ENCODE measurements at regions not wholly inside any gene's neighbourhood (a gene's known extent, or its start where the extent isn't known, plus 50 kb on each side); places are given as distances from the start of the nearest gene placed in this dataset.

DNA sequence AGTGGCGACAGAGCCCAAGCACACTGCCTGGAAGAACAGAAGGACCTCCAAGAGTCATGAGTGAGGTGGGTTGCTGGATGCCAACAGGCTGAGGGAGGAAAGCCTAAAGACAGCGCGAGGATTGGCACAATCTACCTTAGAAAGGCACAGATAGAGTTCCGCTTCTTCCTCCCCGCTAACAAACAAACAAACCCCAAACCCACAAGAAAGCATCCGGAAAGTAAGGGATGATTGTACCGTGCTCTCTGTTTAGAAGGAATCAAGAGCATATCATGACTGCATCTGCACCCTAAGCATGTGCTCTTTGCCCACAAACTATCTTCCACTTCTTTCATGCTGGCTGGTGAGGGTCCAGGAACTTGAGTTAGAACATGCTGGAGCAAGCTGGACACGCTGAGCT is 233.0 kb upstream of the KLF12 start:
- Mint-ChIP-seq H3K4me1 (ENCODE audit: low read depth) (no peaks in the 10 kb centered on the region), H3K36me3 (ENCODE audit: low read depth) (no peaks in the 10 kb centered on the region), H3K27ac (no peak overlapping the region), H3K9me3 (no peaks in the 10 kb centered on the region), H3K4me3 (no peak overlapping the region), H3K27me3 (ENCODE audit: insufficient read depth) (no peaks in the 10 kb centered on the region)
- DNase-seq (ENCODE audit: low spot score), result no peak
- intact Hi-C loops (cut with micrococcal nuclease), result no loop called here

DNA sequence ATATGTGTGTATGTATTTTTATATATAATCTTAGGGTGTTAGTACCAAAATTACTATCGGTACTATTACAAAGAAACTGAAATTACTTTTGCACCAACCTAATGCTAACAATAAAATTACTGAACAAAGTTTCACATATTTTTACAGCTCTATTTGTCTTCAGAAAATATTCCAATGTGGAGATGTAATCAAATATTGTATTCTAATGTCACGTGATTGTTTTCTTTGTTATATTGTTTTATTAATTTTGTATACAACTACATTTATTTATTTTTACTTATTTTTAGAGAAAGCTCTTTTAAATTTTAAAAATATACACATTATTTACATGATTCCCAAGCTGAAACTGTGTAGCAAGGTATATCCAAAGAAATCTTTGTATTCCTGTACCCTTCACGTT is 227.1 kb upstream of the KLF12 start:
- no peaks in the 10 kb centered on the region for H3K36me3 Mint-ChIP-seq (ENCODE audit: low read depth)
- DNase-seq (ENCODE audit: low spot score), result no peak
- H3K27me3 Mint-ChIP-seq (ENCODE audit: insufficient read depth), result peaks cover 5% of the 10 kb centered on the region
- intact Hi-C loops (cut with micrococcal nuclease), result no loop called here
- H3K4me3 Mint-ChIP-seq, result no peak overlapping the region
- H3K4me1 Mint-ChIP-seq (ENCODE audit: low read depth), result no peaks in the 10 kb centered on the region
- no peak overlapping the region for H3K27ac Mint-ChIP-seq
- no peaks in the 10 kb centered on the region for H3K9me3 Mint-ChIP-seq

DNA sequence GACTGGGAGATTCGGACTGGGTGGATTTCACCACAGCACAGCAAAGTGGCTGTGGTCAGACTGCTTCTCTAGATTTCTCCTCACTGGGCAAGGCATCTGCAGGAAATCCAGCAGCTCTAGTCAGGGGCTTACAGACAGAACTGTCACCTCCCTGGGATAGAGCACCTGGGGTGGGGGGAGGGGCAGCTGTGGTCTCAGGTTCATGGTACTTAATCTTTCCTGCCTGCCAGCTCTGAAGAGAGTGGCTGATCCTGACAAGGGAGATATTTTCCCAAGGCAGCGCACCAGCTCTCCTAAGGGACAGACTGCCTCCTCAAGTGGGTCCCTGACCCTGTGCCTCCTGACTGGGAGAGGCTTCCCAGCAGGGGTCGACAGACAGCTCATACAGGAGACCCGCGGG is 212.8 kb upstream of the KLF12 start:
- Mint-ChIP-seq H3K36me3 (ENCODE audit: low read depth) (no peaks in the 10 kb centered on the region), H3K27ac (no peak overlapping the region), H3K4me3 (no peak overlapping the region), H3K9me3 (peaks cover 12% of the 10 kb centered on the region), H3K27me3 (ENCODE audit: insufficient read depth) (peaks cover 2% of the 10 kb centered on the region), H3K4me1 (ENCODE audit: low read depth) (no peaks in the 10 kb centered on the region)
- intact Hi-C loops (cut with micrococcal nuclease), result no loop called here
- DNase-seq (ENCODE audit: low spot score), result no peak

DNA sequence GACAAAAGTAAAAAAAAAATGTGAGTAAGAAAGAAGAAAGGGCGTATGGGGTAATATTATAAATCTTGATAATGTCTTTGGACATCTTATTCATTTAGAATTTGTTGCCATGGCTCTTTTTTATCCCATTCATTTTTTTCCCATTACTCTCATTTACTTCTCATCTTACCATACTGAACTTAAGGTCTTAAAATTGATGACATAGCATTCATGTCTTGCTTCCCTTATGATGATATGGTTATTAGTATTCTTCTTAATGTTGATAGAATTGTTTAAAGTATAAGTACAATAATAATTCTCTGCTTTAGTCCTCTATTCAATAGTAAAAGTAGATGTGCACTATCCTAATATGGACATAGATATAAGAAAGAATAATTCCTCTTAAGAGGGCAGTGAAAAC is 204.1 kb upstream of the KLF12 start:
- H3K27me3 Mint-ChIP-seq (ENCODE audit: insufficient read depth), result peaks cover 4% of the 10 kb centered on the region
- H3K36me3 Mint-ChIP-seq (ENCODE audit: low read depth), result no peaks in the 10 kb centered on the region
- no peak overlapping the region for H3K27ac Mint-ChIP-seq
- no peaks in the 10 kb centered on the region for H3K9me3 Mint-ChIP-seq
- no peak for DNase-seq (ENCODE audit: low spot score)
- H3K4me3 Mint-ChIP-seq, result no peak overlapping the region
- intact Hi-C loops (cut with micrococcal nuclease), result no loop called here
- no peaks in the 10 kb centered on the region for H3K4me1 Mint-ChIP-seq (ENCODE audit: low read depth)

DNA sequence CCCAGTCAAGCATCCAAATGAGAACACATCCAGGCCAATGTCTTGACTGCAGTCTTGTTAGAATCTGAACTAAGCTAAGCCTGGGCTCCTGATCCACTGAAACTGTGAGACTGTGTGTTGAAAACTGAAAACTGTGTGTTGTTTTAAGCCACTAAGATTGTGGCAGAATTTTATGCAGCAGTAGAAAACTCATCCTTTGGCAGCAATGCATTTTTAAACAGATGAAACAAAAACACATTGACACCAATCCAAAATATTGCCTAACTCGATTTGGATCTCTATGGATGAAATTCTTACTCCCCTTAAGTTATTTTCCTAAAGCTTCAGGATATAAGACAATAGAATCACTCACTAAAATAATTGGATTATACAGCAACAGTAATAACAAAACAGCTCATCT is 202.3 kb upstream of the KLF12 start:
- no peak overlapping the region for H3K4me3 Mint-ChIP-seq
- H3K36me3 Mint-ChIP-seq (ENCODE audit: low read depth), result no peaks in the 10 kb centered on the region
- H3K9me3 Mint-ChIP-seq, result no peaks in the 10 kb centered on the region
- no peak overlapping the region for H3K27ac Mint-ChIP-seq
- intact Hi-C loops (cut with micrococcal nuclease), result no loop called here
- DNase-seq (ENCODE audit: low spot score), result no peak
- no peaks in the 10 kb centered on the region for H3K4me1 Mint-ChIP-seq (ENCODE audit: low read depth)
- peaks cover 2% of the 10 kb centered on the region for H3K27me3 Mint-ChIP-seq (ENCODE audit: insufficient read depth)

DNA sequence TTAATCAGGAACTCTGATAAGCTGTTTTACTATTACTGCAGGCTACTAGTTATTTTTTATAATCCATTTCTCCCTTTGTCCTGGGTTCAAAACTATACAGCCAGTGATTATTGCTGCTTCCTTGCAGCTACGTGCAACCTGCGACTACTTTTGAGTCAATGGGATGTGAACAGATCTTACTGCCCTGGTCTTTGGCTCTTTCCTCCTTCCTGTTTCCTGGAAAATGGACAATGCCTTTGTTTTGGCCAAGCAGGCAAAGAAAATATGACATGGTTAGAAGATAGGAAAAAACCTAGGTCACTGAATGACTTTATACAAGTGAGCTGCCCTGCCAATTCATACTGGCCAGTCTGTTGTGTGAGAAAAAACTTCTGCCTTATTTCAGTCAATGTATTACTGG is 201.2 kb upstream of the KLF12 start:
- Mint-ChIP-seq H3K9me3 (no peaks in the 10 kb centered on the region), H3K27ac (no peak overlapping the region), H3K4me3 (no peak overlapping the region), H3K36me3 (ENCODE audit: low read depth) (no peaks in the 10 kb centered on the region), H3K4me1 (ENCODE audit: low read depth) (no peaks in the 10 kb centered on the region), H3K27me3 (ENCODE audit: insufficient read depth) (peaks cover 2% of the 10 kb centered on the region)
- DNase-seq (ENCODE audit: low spot score), result no peak
- intact Hi-C loops (cut with micrococcal nuclease), result no loop called here

DNA sequence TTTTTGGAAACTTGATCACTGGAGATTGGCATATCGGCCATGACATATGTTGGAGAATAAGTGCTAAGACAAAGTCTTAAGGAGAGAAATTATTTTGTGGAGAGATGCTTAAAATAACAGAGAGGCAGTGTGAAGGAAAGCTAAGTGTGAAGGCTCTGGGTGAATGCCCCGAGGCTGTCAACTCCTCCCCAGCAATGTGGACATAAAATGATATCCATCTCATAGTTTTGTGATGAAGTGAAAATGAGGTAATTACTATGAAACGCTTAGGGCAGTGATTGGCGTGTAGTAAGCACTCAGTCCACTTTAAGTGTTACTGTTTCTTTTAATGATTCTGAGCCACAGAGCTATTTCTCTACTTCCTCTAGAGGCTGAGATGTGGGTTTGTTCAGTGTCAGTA is 195.8 kb upstream of the KLF12 start:
- H3K4me3 Mint-ChIP-seq, result no peak overlapping the region
- H3K27me3 Mint-ChIP-seq (ENCODE audit: insufficient read depth), result no peaks in the 10 kb centered on the region
- no peaks in the 10 kb centered on the region for H3K9me3 Mint-ChIP-seq
- H3K36me3 Mint-ChIP-seq (ENCODE audit: low read depth), result no peaks in the 10 kb centered on the region
- H3K4me1 Mint-ChIP-seq (ENCODE audit: low read depth), result no peaks in the 10 kb centered on the region
- no peak overlapping the region for H3K27ac Mint-ChIP-seq
- DNase-seq (ENCODE audit: low spot score), result no peak
- intact Hi-C loops (cut with micrococcal nuclease), result no loop called here

DNA sequence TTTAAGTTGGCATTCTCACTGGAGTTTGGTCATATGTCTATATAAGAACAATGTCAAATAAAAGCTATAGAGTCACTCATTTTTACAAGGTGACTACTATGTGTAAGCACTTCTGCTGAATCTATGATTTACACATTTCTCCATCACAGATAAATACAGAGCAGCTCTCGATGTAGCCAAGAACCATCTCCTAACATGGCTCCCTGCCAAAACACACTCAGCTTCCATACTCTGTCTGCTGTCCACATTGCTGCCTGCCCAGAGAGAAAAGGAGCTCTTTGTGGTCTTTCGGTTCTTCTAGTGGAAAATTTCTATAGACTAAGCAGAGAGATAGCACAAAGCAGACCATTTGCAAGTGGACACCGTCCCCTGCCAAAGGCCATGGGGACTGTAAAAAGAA is 190.9 kb upstream of the KLF12 start:
- intact Hi-C loops (cut with micrococcal nuclease), result no loop called here
- H3K9me3 Mint-ChIP-seq, result no peaks in the 10 kb centered on the region
- no peaks in the 10 kb centered on the region for H3K27me3 Mint-ChIP-seq (ENCODE audit: insufficient read depth)
- no peak for DNase-seq (ENCODE audit: low spot score)
- H3K4me1 Mint-ChIP-seq (ENCODE audit: low read depth), result no peaks in the 10 kb centered on the region
- H3K4me3 Mint-ChIP-seq, result no peak overlapping the region
- H3K27ac Mint-ChIP-seq, result no peak overlapping the region
- H3K36me3 Mint-ChIP-seq (ENCODE audit: low read depth), result no peaks in the 10 kb centered on the region

DNA sequence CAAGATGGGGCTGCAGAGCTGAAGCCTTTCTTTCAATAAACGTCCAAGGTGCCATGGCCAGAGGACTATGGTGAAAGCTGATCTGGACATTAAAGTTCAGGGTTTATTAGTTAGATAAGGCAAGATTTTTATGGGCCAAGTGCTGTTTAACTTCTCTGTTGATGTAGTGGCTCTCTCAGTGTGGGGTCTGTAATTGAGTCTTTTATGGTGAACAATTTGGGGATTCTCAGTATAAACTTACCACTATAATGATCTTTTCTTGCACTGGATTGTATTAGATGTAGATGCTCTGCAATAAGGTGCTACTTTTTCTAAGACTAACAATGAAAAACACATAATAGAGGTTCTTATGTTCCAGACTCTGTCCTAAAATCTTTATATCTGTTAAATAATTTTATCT is 190.1 kb upstream of the KLF12 start:
- intact Hi-C loops (cut with micrococcal nuclease), result no loop called here
- no peaks in the 10 kb centered on the region for H3K9me3 Mint-ChIP-seq
- DNase-seq (ENCODE audit: low spot score), result no peak
- no peak overlapping the region for H3K4me3 Mint-ChIP-seq
- H3K27me3 Mint-ChIP-seq (ENCODE audit: insufficient read depth), result no peaks in the 10 kb centered on the region
- no peak overlapping the region for H3K27ac Mint-ChIP-seq
- H3K4me1 Mint-ChIP-seq (ENCODE audit: low read depth), result no peaks in the 10 kb centered on the region
- no peaks in the 10 kb centered on the region for H3K36me3 Mint-ChIP-seq (ENCODE audit: low read depth)

DNA sequence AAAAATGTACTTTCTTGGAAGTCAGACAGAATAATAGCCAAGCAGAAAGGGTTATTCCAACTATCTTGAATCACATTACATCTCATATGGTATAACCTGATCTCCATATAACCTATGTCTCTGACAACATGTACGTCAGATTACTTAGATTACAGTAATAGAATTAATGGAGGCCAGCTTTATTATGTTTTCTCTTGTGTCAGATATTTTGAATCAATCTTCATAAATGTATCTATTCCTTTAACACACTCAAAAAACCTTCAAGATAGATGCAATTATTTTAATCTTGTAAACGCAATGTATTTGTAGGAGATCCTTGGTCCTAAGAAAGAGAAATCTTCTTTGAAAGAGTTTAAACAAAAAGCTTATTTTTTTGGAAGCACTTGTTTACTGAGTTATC is 188.4 kb upstream of the KLF12 start:
- Mint-ChIP-seq H3K27me3 (ENCODE audit: insufficient read depth) (peaks cover 3% of the 10 kb centered on the region), H3K4me3 (no peak overlapping the region), H3K9me3 (no peaks in the 10 kb centered on the region), H3K27ac (no peak overlapping the region), H3K36me3 (ENCODE audit: low read depth) (no peaks in the 10 kb centered on the region), H3K4me1 (ENCODE audit: low read depth) (no peaks in the 10 kb centered on the region)
- DNase-seq (ENCODE audit: low spot score), result no peak
- intact Hi-C loops (cut with micrococcal nuclease), result no loop called here

DNA sequence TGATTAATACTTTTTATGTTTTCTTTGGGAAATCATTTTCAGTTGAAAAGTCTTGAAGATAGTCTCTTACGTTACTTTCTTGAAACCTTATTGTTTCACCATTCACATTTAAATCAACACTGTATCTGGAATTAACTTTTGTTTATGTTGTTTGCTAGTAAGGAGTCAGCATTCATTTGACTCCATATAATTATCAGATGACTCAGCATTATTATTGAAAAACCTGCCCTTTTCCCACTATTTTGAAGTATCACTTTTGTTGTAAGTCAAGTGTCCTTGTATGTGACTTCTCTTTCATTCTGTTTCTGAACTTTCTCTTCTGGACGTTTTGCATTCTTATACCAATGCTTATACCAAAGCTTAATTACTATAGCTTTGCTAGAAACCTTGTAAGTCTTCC is 186.1 kb upstream of the KLF12 start:
- H3K4me3 Mint-ChIP-seq, result no peak overlapping the region
- H3K9me3 Mint-ChIP-seq, result no peaks in the 10 kb centered on the region
- H3K4me1 Mint-ChIP-seq (ENCODE audit: low read depth), result peaks cover 5% of the 10 kb centered on the region

DNA sequence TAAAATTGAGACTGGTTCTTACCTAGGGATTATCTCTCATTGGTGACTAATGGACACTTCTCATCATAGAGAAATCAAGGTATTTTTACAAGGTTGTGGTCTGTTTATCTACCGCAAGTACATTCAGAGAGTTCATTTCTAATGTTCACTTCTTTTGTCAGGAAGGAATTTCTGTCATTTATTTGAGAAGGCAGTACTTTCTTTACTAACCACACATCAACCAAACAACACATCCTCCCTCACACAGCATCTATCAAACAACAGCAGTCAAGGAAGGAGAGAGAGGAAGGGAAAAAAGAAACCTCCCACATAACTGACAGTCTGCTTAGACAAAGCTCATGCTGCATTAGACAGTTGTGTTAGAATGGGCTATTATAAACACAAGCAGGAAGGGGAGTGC is 182.3 kb upstream of the KLF12 start:
- Mint-ChIP-seq H3K4me1 (ENCODE audit: low read depth) (peaks cover 5% of the 10 kb centered on the region), H3K27ac (no peak overlapping the region), H3K4me3 (no peak overlapping the region), H3K27me3 (ENCODE audit: insufficient read depth) (peaks cover 5% of the 10 kb centered on the region), H3K36me3 (ENCODE audit: low read depth) (no peaks in the 10 kb centered on the region), H3K9me3 (no peaks in the 10 kb centered on the region)
- intact Hi-C loops (cut with micrococcal nuclease), result no loop called here
- no peak for DNase-seq (ENCODE audit: low spot score)

More for the DNA sequence above, 186.1 kb upstream of the KLF12 start:
- Mint-ChIP-seq H3K36me3 (ENCODE audit: low read depth) (no peaks in the 10 kb centered on the region), H3K27ac (no peak overlapping the region), H3K27me3 (ENCODE audit: insufficient read depth) (peaks cover 3% of the 10 kb centered on the region)
- intact Hi-C loops (cut with micrococcal nuclease), result no loop called here
- DNase-seq (ENCODE audit: low spot score), result no peak

DNA sequence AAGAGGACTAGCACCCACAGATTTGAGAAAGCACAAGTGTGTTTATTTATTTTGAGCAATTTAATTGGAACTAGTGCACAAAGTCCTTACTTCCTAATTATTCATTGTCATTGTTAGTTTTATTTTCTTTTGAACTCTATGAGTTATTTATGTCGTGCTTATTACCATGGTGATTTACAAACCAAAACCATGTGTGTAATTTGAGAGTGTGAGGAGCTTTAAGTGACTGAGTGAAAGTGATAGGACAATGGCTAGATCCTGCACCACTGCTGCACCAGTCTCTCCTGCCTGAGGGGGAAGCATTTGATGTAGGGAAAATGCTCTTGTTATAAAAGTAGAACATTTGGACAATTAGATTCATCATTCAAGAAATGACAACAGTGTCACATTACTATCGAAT is 172.3 kb upstream of the KLF12 start:
- Mint-ChIP-seq H3K4me1 (ENCODE audit: low read depth) (no peaks in the 10 kb centered on the region), H3K27ac (no peak overlapping the region), H3K4me3 (no peak overlapping the region), H3K36me3 (ENCODE audit: low read depth) (no peaks in the 10 kb centered on the region), H3K9me3 (peaks cover 3% of the 10 kb centered on the region), H3K27me3 (ENCODE audit: insufficient read depth) (peaks cover 4% of the 10 kb centered on the region)
- intact Hi-C loops (cut with micrococcal nuclease), result no loop called here
- DNase-seq (ENCODE audit: low spot score), result no peak

DNA sequence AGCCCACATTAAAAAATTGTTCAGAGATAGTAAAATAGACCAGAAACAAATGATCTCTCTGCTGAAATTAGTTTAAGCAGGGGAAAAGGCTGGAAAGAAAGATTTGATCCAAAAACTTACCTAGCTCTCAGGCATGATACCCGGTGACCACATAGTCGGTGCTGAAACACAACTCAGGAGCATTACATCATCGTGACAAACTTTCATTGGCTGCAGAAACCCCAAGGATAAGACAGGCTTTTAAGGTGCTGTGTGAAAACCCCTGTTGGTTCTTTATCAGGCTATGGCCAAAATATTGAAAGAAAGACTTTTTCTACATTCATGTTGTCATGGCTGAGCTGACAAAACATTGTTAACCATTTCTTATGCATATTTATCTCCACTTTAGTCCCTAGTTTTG is 171.7 kb upstream of the KLF12 start:
- intact Hi-C loops (cut with micrococcal nuclease), result no loop called here
- H3K4me1 Mint-ChIP-seq (ENCODE audit: low read depth), result no peaks in the 10 kb centered on the region
- peaks cover 3% of the 10 kb centered on the region for H3K9me3 Mint-ChIP-seq
- H3K27ac Mint-ChIP-seq, result no peak overlapping the region
- H3K36me3 Mint-ChIP-seq (ENCODE audit: low read depth), result no peaks in the 10 kb centered on the region
- no peak for DNase-seq (ENCODE audit: low spot score)
- H3K4me3 Mint-ChIP-seq, result no peak overlapping the region
- peaks cover 4% of the 10 kb centered on the region for H3K27me3 Mint-ChIP-seq (ENCODE audit: insufficient read depth)
